ENCODE measurements at regions not wholly inside any gene's neighbourhood (a gene's known extent, or its start where the extent isn't known, plus 50 kb on each side); places are given as distances from the start of the nearest gene placed in this dataset.

DNA sequence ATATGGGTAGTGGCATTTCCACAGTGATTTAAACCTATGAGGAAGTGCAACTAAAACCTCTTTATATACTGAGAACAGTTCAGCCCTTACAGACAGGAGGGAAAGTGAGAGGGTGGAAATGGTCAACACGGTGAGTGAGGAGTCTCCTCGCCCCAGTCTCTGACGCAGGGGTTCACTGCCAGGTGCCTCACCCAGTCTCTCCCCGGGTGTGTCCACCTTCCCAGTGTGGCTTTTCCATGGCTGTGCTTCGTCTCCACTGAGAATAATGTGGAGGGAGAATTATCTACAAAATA lies 116.6 kb upstream of the TOP3B start:
- peaks cover 25% of the 10 kb centered on the region for H3K4me1 ChIP-seq (ENCODE audit: insufficient read depth, low read length, severe bottlenecking)
- H3K4me2 ChIP-seq (ENCODE audit: low read length) = no peak overlapping the region
- no peaks in the 10 kb centered on the region for H3K79me2 ChIP-seq (ENCODE audit: insufficient read depth, low read length)
- no peak overlapping the region for H2AFZ ChIP-seq (ENCODE audit: low read length)
- H3F3A ChIP-seq (ENCODE audit: insufficient read depth, low read length) = no peaks in the 10 kb centered on the region
- peaks cover 7% of the 10 kb centered on the region; the same call in 1 of the 2 replicates for H3K36me3 ChIP-seq (ENCODE audit: insufficient read depth, low read length)
- H3K9ac ChIP-seq (ENCODE audit: low read length) = no peak overlapping the region
- no peaks in the 10 kb centered on the region for H3K9me2 ChIP-seq (ENCODE audit: low read depth, low read length)
- H3K27me3 ChIP-seq (ENCODE audit: insufficient read depth, low read length) = no peaks in the 10 kb centered on the region; the same call in 1 of the 2 replicates
- H3K27ac ChIP-seq (ENCODE audit: low read depth, low read length, poor library complexity, severe bottlenecking) = peak overlapping the region; percentile 48
- peaks cover 40% of the 10 kb centered on the region for H3K9me3 ChIP-seq (ENCODE audit: low read length)
- no peak overlapping the region for H3K4me3 ChIP-seq (ENCODE audit: low read depth, low read length, poor library complexity, severe bottlenecking)
- no peaks in the 10 kb centered on the region for H4K20me1 ChIP-seq (ENCODE audit: insufficient read depth, low read length)
- no peak for TF ChIP-seq EZH2 (IDR thresholded peaks at IDR 0.05; ENCODE audit: borderline replicate concordance, low read length)
- TF ChIP-seq, protein P1, sequence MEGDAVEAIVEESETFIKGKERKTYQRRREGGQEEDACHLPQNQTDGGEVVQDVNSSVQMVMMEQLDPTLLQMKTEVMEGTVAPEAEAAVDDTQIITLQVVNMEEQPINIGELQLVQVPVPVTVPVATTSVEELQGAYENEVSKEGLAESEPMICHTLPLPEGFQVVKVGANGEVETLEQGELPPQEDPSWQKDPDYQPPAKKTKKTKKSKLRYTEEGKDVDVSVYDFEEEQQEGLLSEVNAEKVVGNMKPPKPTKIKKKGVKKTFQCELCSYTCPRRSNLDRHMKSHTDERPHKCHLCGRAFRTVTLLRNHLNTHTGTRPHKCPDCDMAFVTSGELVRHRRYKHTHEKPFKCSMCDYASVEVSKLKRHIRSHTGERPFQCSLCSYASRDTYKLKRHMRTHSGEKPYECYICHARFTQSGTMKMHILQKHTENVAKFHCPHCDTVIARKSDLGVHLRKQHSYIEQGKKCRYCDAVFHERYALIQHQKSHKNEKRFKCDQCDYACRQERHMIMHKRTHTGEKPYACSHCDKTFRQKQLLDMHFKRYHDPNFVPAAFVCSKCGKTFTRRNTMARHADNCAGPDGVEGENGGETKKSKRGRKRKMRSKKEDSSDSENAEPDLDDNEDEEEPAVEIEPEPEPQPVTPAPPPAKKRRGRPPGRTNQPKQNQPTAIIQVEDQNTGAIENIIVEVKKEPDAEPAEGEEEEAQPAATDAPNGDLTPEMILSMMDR (IDR thresholded peaks at IDR 0.05; ENCODE audit: low read length) = no peak

DNA sequence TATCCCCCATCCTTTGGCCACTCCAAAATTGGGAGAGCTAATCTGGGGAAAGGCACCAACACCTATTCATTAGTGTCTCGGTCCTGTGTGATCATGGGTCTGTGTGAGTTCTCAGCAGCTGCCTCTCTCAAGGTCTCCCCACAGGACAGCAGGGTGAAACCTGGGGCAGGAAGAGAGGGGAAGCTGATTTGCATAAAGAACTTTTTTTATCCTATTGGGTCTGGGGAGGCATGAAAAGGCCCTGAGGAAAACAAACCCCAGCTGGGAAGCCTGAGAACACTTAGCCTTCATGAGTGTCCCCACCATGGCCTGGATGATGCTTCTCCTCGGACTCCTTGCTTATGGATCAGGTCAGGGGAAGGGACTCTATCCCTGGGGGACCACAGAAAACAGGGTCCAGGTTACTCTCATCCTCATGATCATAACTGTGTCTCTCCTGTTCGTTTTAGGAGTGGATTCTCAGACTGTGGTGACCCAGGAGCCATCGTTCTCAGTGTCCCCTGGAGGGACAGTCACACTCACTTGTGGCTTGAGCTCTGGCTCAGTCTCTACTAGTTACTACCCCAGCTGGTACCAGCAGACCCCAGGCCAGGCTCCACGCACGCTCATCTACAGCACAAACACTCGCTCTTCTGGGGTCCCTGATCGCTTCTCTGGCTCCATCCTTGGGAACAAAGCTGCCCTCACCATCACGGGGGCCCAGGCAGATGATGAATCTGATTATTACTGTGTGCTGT lies 116.0 kb upstream of the TOP3B start:
- TF ChIP-seq, protein P1 (IDR thresholded peaks at IDR 0.05; ENCODE audit: low read length) = no peak
- TF ChIP-seq EZH2 (IDR thresholded peaks at IDR 0.05; ENCODE audit: borderline replicate concordance, low read length) = no peak
- Histone ChIP-seq H3K36me3 (ENCODE audit: insufficient read depth, low read length) (peaks cover 7% of the 10 kb centered on the region; the same call in 1 of the 2 replicates), H4K20me1 (ENCODE audit: insufficient read depth, low read length) (no peaks in the 10 kb centered on the region), H3K27ac (ENCODE audit: low read depth, low read length, poor library complexity, severe bottlenecking) (peak overlapping the region; percentile 48), H3K79me2 (ENCODE audit: insufficient read depth, low read length) (no peaks in the 10 kb centered on the region), H3K4me1 (ENCODE audit: insufficient read depth, low read length, severe bottlenecking) (peaks cover 25% of the 10 kb centered on the region), H3K27me3 (ENCODE audit: insufficient read depth, low read length) (no peaks in the 10 kb centered on the region; the same call in 1 of the 2 replicates), H3K9ac (ENCODE audit: low read length) (no peak overlapping the region), H3K9me2 (ENCODE audit: low read depth, low read length) (no peaks in the 10 kb centered on the region), H3K9me3 (ENCODE audit: low read length) (peaks cover 40% of the 10 kb centered on the region), H3K4me3 (ENCODE audit: low read depth, low read length, poor library complexity, severe bottlenecking) (no peak overlapping the region), H3F3A (ENCODE audit: insufficient read depth, low read length) (no peaks in the 10 kb centered on the region), H2AFZ (ENCODE audit: low read length) (no peak overlapping the region), H3K4me2 (ENCODE audit: low read length) (no peak overlapping the region)

- H3K79me2 ChIP-seq (ENCODE audit: insufficient read depth, low read length) = no peaks in the 10 kb centered on the region
- H3F3A ChIP-seq (ENCODE audit: insufficient read depth, low read length) = no peaks in the 10 kb centered on the region
- no peak overlapping the region for H2AFZ ChIP-seq (ENCODE audit: low read length)
- H3K9me2 ChIP-seq (ENCODE audit: low read depth, low read length) = no peaks in the 10 kb centered on the region
- peaks cover 40% of the 10 kb centered on the region for H3K9me3 ChIP-seq (ENCODE audit: low read length)
- no peak overlapping the region for H3K4me2 ChIP-seq (ENCODE audit: low read length)
- no peaks in the 10 kb centered on the region; the same call in 1 of the 2 replicates for H3K27me3 ChIP-seq (ENCODE audit: insufficient read depth, low read length)
- peaks cover 7% of the 10 kb centered on the region; the same call in 1 of the 2 replicates for H3K36me3 ChIP-seq (ENCODE audit: insufficient read depth, low read length)
- no peak overlapping the region for H3K27ac ChIP-seq (ENCODE audit: low read depth, low read length, poor library complexity, severe bottlenecking)
- H3K4me3 ChIP-seq (ENCODE audit: low read depth, low read length, poor library complexity, severe bottlenecking) = no peak overlapping the region
- TF ChIP-seq, protein P1 (IDR thresholded peaks at IDR 0.05; ENCODE audit: low read length) = no peak
- no peak for TF ChIP-seq EZH2 (IDR thresholded peaks at IDR 0.05; ENCODE audit: borderline replicate concordance, low read length)
- H3K9ac ChIP-seq (ENCODE audit: low read length) = no peak overlapping the region
- peaks cover 25% of the 10 kb centered on the region for H3K4me1 ChIP-seq (ENCODE audit: insufficient read depth, low read length, severe bottlenecking)
- no peaks in the 10 kb centered on the region for H4K20me1 ChIP-seq (ENCODE audit: insufficient read depth, low read length)
These were observed 115.2 kb upstream of the TOP3B start for GRCh38 chr22:22097727-22098228.

Data from OCI-LY1 (cell line).